WTC11 (cell line): ENCODE measurements at regions not wholly inside any gene's neighbourhood (a gene's known extent, or its start where the extent isn't known, plus 50 kb on each side); places are given as distances from the start of the nearest gene placed in this dataset.

Experiments used
- ATAC-seq: fragments of 200-7000 bp; cut with Tn5 transposase; 2 replicates; pipeline ENCODE4 v1.10.0; 2021; ENCODE audit warnings: mild to moderate bottlenecking, moderate library complexity
- CTCF ChIA-PET: fragments of 300-600 bp; sonication (Branson Sonifier 250); formaldehyde crosslinking; loops from one replicate; lab custom pipeline; 2021; ENCODE audit warnings: antibody characterized with exemption; lab: Charles Lee
- POLR2A ChIA-PET: fragments of 350-600 bp; sonication (Branson Sonifier 250); formaldehyde crosslinking; loops from one replicate; lab custom pipeline; 2021; ENCODE audit warnings: antibody characterized with exemption; lab: Charles Lee
- DNase-seq: peaks from one replicate; pipeline ENCODE4 v3.0.0; 2021; ENCODE audit warnings: low spot score
- H3K27ac Mint-ChIP-seq: 2 replicates; pipeline ENCODE4 v1.8.0; 2021; ENCODE audit warnings: mixed read lengths
- H3K27me3 Mint-ChIP-seq: 2 replicates; pipeline ENCODE4 v1.8.0; 2021; ENCODE audit warnings: low read depth, mild to moderate bottlenecking, moderate library complexity, mixed read lengths
- H3K36me3 Mint-ChIP-seq: 2 replicates; pipeline ENCODE4 v1.8.0; 2021; ENCODE audit warnings: mixed read lengths
- H3K4me1 Mint-ChIP-seq: 2 replicates; pipeline ENCODE4 v1.8.0; 2022; ENCODE audit warnings: mixed read lengths
- H3K4me3 Mint-ChIP-seq: 2 replicates; pipeline ENCODE4 v1.8.0; 2021; ENCODE audit warnings: mild to moderate bottlenecking, moderate library complexity, mixed read lengths
- H3K9me3 Mint-ChIP-seq: 2 replicates; pipeline ENCODE4 v1.8.0; 2021; ENCODE audit warnings: mixed read lengths
- ATF3 ChIP-seq: sonication (generic); formaldehyde crosslinking; conservative IDR thresholded peaks from 2 replicates; pipeline ENCODE4 v1.8.1; 2022; ENCODE audit warnings: mild to moderate bottlenecking, missing genetic modification reagents
- E2F1 ChIP-seq: sonication (generic); formaldehyde crosslinking; IDR thresholded peaks from 2 replicates; pipeline ENCODE4 v1.8.0; 2022; ENCODE audit warnings: mild to moderate bottlenecking, missing genetic modification reagents
- ELF4 ChIP-seq: sonication (generic); formaldehyde crosslinking; IDR thresholded peaks from 2 replicates; pipeline ENCODE4 v1.8.1; 2022; ENCODE audit warnings: low read depth, mild to moderate bottlenecking, moderate library complexity, missing genetic modification reagents
- GRHL2 ChIP-seq: fragments of 250-450 bp; sonication (Bioruptor Pico); IDR thresholded peaks from 2 replicates; pipeline ENCODE4 v1.8.0; 2022; ENCODE audit warnings: mild to moderate bottlenecking, moderate library complexity; ENCODE audit not compliant: insufficient replicate concordance, severe bottlenecking
- HMGA2 ChIP-seq: fragments of 250-450 bp; sonication (Bioruptor Pico); IDR thresholded peaks from 2 replicates; pipeline ENCODE4 v1.4.0; 2021; ENCODE audit warnings: mild to moderate bottlenecking, moderate library complexity
- IRF2 ChIP-seq: sonication (generic); formaldehyde crosslinking; IDR thresholded peaks from 2 replicates; pipeline ENCODE4 v1.8.0; 2022; ENCODE audit warnings: low read depth, missing genetic modification reagents, borderline replicate concordance
- MXD4 ChIP-seq: fragments of 250-450 bp; sonication (Bioruptor Pico); IDR thresholded peaks from 2 replicates; pipeline ENCODE4 v1.8.0; 2021; ENCODE audit warnings: mild to moderate bottlenecking, moderate library complexity, borderline replicate concordance
- MYBL2 ChIP-seq: sonication (generic); formaldehyde crosslinking; IDR thresholded peaks from 2 replicates; pipeline ENCODE4 v1.8.1; 2023; ENCODE audit warnings: mild to moderate bottlenecking, moderate library complexity, missing genetic modification reagents
- PRDM15 ChIP-seq: sonication (generic); formaldehyde crosslinking; IDR thresholded peaks from 2 replicates; pipeline ENCODE4 v1.8.0; 2022; ENCODE audit warnings: missing genetic modification reagents
- USF2 ChIP-seq: sonication (generic); formaldehyde crosslinking; IDR thresholded peaks from 2 replicates; pipeline ENCODE4 v1.8.1; 2023; ENCODE audit warnings: mild to moderate bottlenecking, missing genetic modification reagents, moderate library complexity
- TF ChIP-seq, protein P1 (sequence below): fragments of 250-450 bp; sonication (Bioruptor Pico); IDR thresholded peaks from 2 replicates; pipeline ENCODE4 v1.9.0; 2021; ENCODE audit warnings: mild to moderate bottlenecking
- TF ChIP-seq, protein P2 (sequence below): sonication (generic); formaldehyde crosslinking; IDR thresholded peaks from 2 replicates; pipeline ENCODE4 v1.8.1; 2022; ENCODE audit warnings: low read depth, mild to moderate bottlenecking, moderate library complexity, missing genetic modification reagents, borderline replicate concordance
- TF ChIP-seq, protein P3 (sequence below): sonication (generic); formaldehyde crosslinking; IDR thresholded peaks from 2 replicates; pipeline ENCODE4 v1.8.1; 2023; ENCODE audit warnings: mild to moderate bottlenecking, missing genetic modification reagents, moderate library complexity

GRCh38 chr11:69931060-69931910 lies 112.1 kb upstream of the FGF3 start:
- no peak overlapping the region for H3K27ac Mint-ChIP-seq
- DNase-seq (peak; percentile 5), ATAC-seq (no peak)
- H3K27me3 Mint-ChIP-seq = peaks cover 26% of the 10 kb centered on the region
- no peaks in the 10 kb centered on the region for H3K36me3 Mint-ChIP-seq
- no peak overlapping the region for H3K4me3 Mint-ChIP-seq
- TF ChIP-seq ATF3 (CRISPR knock-in tag) = no peak
- ChIA-PET CTCF (interaction anchor here (1.2 to 2.3 kb wide), 5 partner anchors 13 to 265 kb away, joined by 5 to 16 read pairs (median 10); no protein-coding TSS in a partner anchor), POLR2A (no interaction called here)
- no peaks in the 10 kb centered on the region for H3K9me3 Mint-ChIP-seq
- peaks cover 24% of the 10 kb centered on the region for H3K4me1 Mint-ChIP-seq

DNA sequence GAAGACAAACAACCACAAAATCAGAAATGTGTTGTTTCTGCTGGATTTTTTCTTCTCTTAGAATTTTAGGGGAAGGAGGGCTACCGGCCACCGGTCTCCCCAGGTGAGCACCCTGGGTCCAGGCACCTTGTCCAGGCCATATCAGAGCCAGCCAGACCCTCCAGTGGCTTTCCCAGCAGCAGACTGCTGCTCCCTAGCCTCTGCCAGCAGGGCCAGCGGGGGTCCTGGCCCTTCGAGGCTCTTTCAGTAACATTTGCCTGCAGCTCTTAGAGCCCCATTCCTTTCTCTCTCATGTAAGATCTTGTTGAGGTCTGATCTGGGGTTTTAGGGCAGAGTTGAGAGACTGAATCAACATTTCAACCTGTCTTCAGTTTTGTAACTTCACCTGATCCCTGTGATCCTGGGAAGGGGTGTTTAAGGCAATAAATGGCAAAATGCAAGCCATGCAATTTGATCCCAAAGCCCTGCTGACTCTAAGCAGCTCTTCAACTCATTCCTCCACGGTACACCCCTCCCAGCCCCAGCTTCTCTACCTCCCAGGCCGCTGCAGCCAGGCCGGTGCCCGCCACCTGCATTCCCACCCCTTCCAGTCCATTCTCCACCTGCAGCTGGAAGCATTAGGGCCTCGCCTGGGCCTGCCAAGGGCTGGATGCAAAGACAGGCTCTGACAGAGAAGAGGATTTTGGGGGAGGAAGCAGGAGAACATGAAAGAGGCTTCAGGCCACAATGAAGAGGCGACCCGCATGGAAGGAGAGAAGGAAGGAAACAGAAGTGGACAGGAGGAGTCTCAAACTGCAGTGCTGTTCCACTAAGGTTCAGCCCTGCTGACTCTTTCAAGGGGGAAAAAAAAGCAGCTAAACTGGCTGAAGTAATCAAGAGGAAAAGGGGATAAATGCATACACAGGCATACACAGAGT lies 113.0 kb upstream of the FGF3 start:
- no peaks in the 10 kb centered on the region for H3K36me3 Mint-ChIP-seq
- H3K9me3 Mint-ChIP-seq = peaks cover 5% of the 10 kb centered on the region
- POLR2A ChIA-PET = interaction anchor here (0.6 kb wide), 1 partner anchor 289 kb away, joined by 3 read pairs; no protein-coding TSS in a partner anchor
- no peak overlapping the region for H3K4me3 Mint-ChIP-seq
- TF ChIP-seq E2F1 (CRISPR knock-in tag) (no peak), HMGA2 (no peak), IRF2 (CRISPR knock-in tag) (no peak), MXD4 (no peak), GRHL2 (no peak), MYBL2 (CRISPR knock-in tag) (no peak), USF2 (CRISPR knock-in tag) (no peak), ELF4 (no peak), PRDM15 (CRISPR knock-in tag) (no peak; the same call in 1 of the 2 replicates)
- TF ChIP-seq, protein P1, sequence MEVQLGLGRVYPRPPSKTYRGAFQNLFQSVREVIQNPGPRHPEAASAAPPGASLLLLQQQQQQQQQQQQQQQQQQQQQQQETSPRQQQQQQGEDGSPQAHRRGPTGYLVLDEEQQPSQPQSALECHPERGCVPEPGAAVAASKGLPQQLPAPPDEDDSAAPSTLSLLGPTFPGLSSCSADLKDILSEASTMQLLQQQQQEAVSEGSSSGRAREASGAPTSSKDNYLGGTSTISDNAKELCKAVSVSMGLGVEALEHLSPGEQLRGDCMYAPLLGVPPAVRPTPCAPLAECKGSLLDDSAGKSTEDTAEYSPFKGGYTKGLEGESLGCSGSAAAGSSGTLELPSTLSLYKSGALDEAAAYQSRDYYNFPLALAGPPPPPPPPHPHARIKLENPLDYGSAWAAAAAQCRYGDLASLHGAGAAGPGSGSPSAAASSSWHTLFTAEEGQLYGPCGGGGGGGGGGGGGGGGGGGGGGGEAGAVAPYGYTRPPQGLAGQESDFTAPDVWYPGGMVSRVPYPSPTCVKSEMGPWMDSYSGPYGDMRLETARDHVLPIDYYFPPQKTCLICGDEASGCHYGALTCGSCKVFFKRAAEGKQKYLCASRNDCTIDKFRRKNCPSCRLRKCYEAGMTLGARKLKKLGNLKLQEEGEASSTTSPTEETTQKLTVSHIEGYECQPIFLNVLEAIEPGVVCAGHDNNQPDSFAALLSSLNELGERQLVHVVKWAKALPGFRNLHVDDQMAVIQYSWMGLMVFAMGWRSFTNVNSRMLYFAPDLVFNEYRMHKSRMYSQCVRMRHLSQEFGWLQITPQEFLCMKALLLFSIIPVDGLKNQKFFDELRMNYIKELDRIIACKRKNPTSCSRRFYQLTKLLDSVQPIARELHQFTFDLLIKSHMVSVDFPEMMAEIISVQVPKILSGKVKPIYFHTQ (CRISPR knock-in tag) = no peak
- TF ChIP-seq, protein P2, sequence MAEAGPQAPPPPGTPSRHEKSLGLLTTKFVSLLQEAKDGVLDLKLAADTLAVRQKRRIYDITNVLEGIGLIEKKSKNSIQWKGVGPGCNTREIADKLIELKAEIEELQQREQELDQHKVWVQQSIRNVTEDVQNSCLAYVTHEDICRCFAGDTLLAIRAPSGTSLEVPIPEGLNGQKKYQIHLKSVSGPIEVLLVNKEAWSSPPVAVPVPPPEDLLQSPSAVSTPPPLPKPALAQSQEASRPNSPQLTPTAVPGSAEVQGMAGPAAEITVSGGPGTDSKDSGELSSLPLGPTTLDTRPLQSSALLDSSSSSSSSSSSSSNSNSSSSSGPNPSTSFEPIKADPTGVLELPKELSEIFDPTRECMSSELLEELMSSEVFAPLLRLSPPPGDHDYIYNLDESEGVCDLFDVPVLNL (CRISPR knock-in tag) = no peak
- TF ChIP-seq, protein P3, sequence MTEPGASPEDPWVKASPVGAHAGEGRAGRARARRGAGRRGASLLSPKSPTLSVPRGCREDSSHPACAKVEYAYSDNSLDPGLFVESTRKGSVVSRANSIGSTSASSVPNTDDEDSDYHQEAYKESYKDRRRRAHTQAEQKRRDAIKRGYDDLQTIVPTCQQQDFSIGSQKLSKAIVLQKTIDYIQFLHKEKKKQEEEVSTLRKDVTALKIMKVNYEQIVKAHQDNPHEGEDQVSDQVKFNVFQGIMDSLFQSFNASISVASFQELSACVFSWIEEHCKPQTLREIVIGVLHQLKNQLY (CRISPR knock-in tag) = no peak
- TF ChIP-seq, all 79 proteins: peak for 0
- peaks cover 26% of the 10 kb centered on the region for H3K27me3 Mint-ChIP-seq
- peaks cover 24% of the 10 kb centered on the region for H3K4me1 Mint-ChIP-seq
- ATAC-seq = peak; percentile 46
- CTCF ChIA-PET = interaction anchor here (1.1 to 2.3 kb wide), 7 partner anchors 10 to 271 kb away, joined by 3 to 16 read pairs (median 6); partner anchors contain the start of gene FADD
- no peak overlapping the region; the same call in 1 of the 2 replicates for H3K27ac Mint-ChIP-seq
- peak; percentile 39 for DNase-seq
